Activated CD8-positive, alpha-beta memory T cell treated with anti-CD3 and anti-CD28 coated beads, Interleukin-2, amount 50 U/mL, for 48 hours (primary cell): ENCODE measurements at regions not wholly inside any gene's neighbourhood (a gene's known extent, or its start where the extent isn't known, plus 50 kb on each side); places are given as distances from the start of the nearest gene placed in this dataset.
A peak's percentile ranks its signal among the peaks of the same experiment; 100 is the strongest.

Experiments
- DNase-seq: peaks from one replicate; pipeline ENCODE4 v3.0.0-alpha.2; 2020

GRCh38 chr11:134541355-134541754 is 129.3 kb upstream of the B3GAT1 start:
- no peak for DNase-seq

GRCh38 chr11:134539285-134539684 is 127.2 kb upstream of the B3GAT1 start:
- peak; percentile 7 for DNase-seq

- peak; percentile 12 for DNase-seq
Observed at GRCh38 chr11:134538742-134539141, 126.7 kb upstream of the B3GAT1 start.

GRCh38 chr11:134537941-134538340 is 125.9 kb upstream of the B3GAT1 start:
- no peak for DNase-seq

- peak; percentile 37 for DNase-seq
Observed at GRCh38 chr11:134537296-134537695, 125.3 kb upstream of the B3GAT1 start.

- DNase-seq, result peak; percentile 30
Observed at GRCh38 chr11:134536677-134537076, 124.6 kb upstream of the B3GAT1 start.

GRCh38 chr11:134536219-134536618 is 124.2 kb upstream of the B3GAT1 start:
- DNase-seq, result peak; percentile 26

GRCh38 chr11:134535029-134536025 is 123.3 kb upstream of the B3GAT1 start:
- peak; percentile 25 for DNase-seq

- DNase-seq, result peak; percentile 20
Observed at GRCh38 chr11:134533511-134533910, 121.5 kb upstream of the B3GAT1 start.

- peak; percentile 32 for DNase-seq
Observed at GRCh38 chr11:134532921-134533421, 120.9 kb upstream of the B3GAT1 start.

GRCh38 chr11:134532131-134532920 is 120.3 kb upstream of the B3GAT1 start:
- DNase-seq, result peak; percentile 32

GRCh38 chr11:134531327-134532130 is 119.5 kb upstream of the B3GAT1 start:
- peak; percentile 22 for DNase-seq

- DNase-seq, result peak; percentile 33
Observed at GRCh38 chr11:134530636-134531326, 118.7 kb upstream of the B3GAT1 start.

GRCh38 chr11:134529212-134530096 is 117.4 kb upstream of the B3GAT1 start:
- DNase-seq, result peak; percentile 35

GRCh38 chr11:134528453-134528852 is 116.4 kb upstream of the B3GAT1 start:
- peak; percentile 7 for DNase-seq

- DNase-seq, result peak; percentile 28
Observed at GRCh38 chr11:134527382-134528243, 115.6 kb upstream of the B3GAT1 start.

- DNase-seq, result no peak
Observed at GRCh38 chr11:134524896-134525845, 113.1 kb upstream of the B3GAT1 start.

- no peak for DNase-seq
Observed at GRCh38 chr11:134524201-134524600, 112.2 kb upstream of the B3GAT1 start.
